Vagina (tissue), 2 donors: ENCODE measurements at regions not wholly inside any gene's neighbourhood (a gene's known extent, or its start where the extent isn't known, plus 50 kb on each side); places are given as distances from the start of the nearest gene placed in this dataset.
A peak's percentile ranks its signal among the peaks of the same experiment; 100 is the strongest.
"Not testable (repeated sequence)": the region's sequence is repeated elsewhere in the genome, so short reads cannot be mapped to it uniquely, and the experiment has no call there.

Source experiments
- DNase-seq, 2 donors: peaks; one replicate each; pipeline ENCODE4 v3.0.0-alpha.2; 2017; ENCODE audit errors: extremely low spot score in 2 of 2
- H3K27ac ChIP-seq: fragments of 200-600 bp; sonication (generic); one replicate; pipeline ENCODE4 v1.5.1; 2019
- H3K27me3 ChIP-seq: fragments of 200-600 bp; sonication (generic); one replicate; pipeline ENCODE4 v1.5.1; 2019
- H3K36me3 ChIP-seq, 2 donors: fragments of 200-600 bp; sonication (generic); one replicate each; pipeline ENCODE4 v1.5.1; 2017 to 2019
- H3K4me1 ChIP-seq: fragments of 200-600 bp; sonication (generic); one replicate; pipeline ENCODE4 v1.5.1; 2019
- H3K4me3 ChIP-seq, 2 donors: fragments of 200-600 bp; sonication (generic); 1 replicate in 1 of 2; 2 replicates in 1 of 2; pipeline ENCODE4 v1.5.1; 2016 to 2019
- H3K9me3 ChIP-seq: fragments of 200-600 bp; sonication (generic); one replicate; pipeline ENCODE4 v1.5.1; 2019
- CTCF ChIP-seq, 3 experiments: fragments of 450-650 bp in 2 of 3; fragments of 200-600 bp in 1 of 3; sonication (generic) in 1 of 3; IDR thresholded peaks; one replicate each; pipeline ENCODE4 v1.5.1; 2017 to 2019; ENCODE audit warnings: antibody characterized with exemption in 3 of 3, mild to moderate bottlenecking in 2 of 3, moderate library complexity in 2 of 3
- POLR2A ChIP-seq, 2 donors: fragments of 450-650 bp; IDR thresholded peaks; one replicate each; pipeline ENCODE4 v1.6.1; 2017; ENCODE audit warnings: antibody characterized with exemption in 2 of 2, mild to moderate bottlenecking in 2 of 2, moderate library complexity in 2 of 2
- POLR2AphosphoS5 ChIP-seq, 2 donors: sonication (generic); formaldehyde crosslinking; IDR thresholded peaks; one replicate each; pipeline ENCODE4 v1.9.0; 2017; ENCODE audit warnings: antibody characterized with exemption in 2 of 2, mild to moderate bottlenecking in 2 of 2, low read depth in 1 of 2; ENCODE audit not compliant: insufficient read depth in 1 of 2
- intact Hi-C: fragments of 100-400 bp; cut with DNase I; formaldehyde crosslinking; loops from one replicate; pipeline ENCODE4 v1.15.1; 2023

GRCh38 chr16:82271636-82272035, 101.6 kb upstream of the MPHOSPH6 start:
- H3K4me3 ChIP-seq: no peak overlapping the region
- no peaks in the 10 kb centered on the region for H3K9me3 ChIP-seq
- intact Hi-C loops: no loop called here
- DNase-seq: no peak
- no peaks in the 10 kb centered on the region for H3K36me3 ChIP-seq
- H3K27ac ChIP-seq: no peak overlapping the region
- no peaks in the 10 kb centered on the region for H3K27me3 ChIP-seq
- H3K4me1 ChIP-seq: no peaks in the 10 kb centered on the region
- TF ChIP-seq POLR2AphosphoS5 (IDR thresholded peaks at IDR 0.05; ENCODE audit: insufficient read depth in 1 of 2, low read depth in 1 of 2) (no peak), CTCF (IDR thresholded peaks at IDR 0.05) (no peak), POLR2A (IDR thresholded peaks at IDR 0.05) (no peak)

GRCh38 chr16:82267675-82268074, 97.7 kb upstream of the MPHOSPH6 start:
- not testable (repeated sequence) for H3K9me3 ChIP-seq, H3K27ac ChIP-seq, DNase-seq, H3K27me3 ChIP-seq, H3K4me1 ChIP-seq, H3K36me3 ChIP-seq, H3K4me3 ChIP-seq
- intact Hi-C loops: loop anchor here (10.0 kb wide), 1 partner anchor 1627 kb away; the partner anchor contains the start of gene MLYCD

DNA sequence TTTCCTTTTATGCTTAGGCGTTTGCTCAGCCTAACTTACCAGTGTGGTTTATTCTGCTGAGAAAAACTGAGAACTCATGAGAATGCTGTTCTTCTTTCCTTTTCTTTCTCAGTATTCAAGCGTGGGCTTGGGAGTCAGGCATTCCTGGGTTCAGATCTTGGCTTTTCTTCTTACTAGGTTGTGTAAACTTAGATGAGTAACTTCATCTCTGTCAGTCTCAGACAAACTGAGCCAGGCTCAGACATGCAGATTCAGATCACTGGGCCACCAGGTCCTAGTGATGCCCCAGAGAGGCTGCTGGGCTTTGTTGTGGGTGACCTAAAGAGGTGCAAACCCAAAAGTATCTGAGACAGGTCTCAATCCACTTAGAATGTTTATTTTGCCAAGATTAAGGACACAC, 95.8 kb upstream of the MPHOSPH6 start:
- no peaks in the 10 kb centered on the region for H3K4me1 ChIP-seq
- no peak overlapping the region for H3K27ac ChIP-seq
- no peak overlapping the region for H3K4me3 ChIP-seq
- H3K9me3 ChIP-seq: no peaks in the 10 kb centered on the region
- DNase-seq: no peak
- intact Hi-C loops: loop anchor here (10.0 kb wide), 1 partner anchor 1629 kb away; the partner anchor contains the start of gene MLYCD
- no peaks in the 10 kb centered on the region for H3K36me3 ChIP-seq
- no peaks in the 10 kb centered on the region for H3K27me3 ChIP-seq
- TF ChIP-seq CTCF (IDR thresholded peaks at IDR 0.05) (no peak), POLR2A (IDR thresholded peaks at IDR 0.05) (no peak)

- DNase-seq: no peak
- H3K9me3 ChIP-seq: no peaks in the 10 kb centered on the region
- intact Hi-C loops: loop anchor here (10.0 kb wide), 1 partner anchor 1630 kb away; the partner anchor contains the start of gene MLYCD
- no peaks in the 10 kb centered on the region for H3K27me3 ChIP-seq
- no peaks in the 10 kb centered on the region for H3K4me1 ChIP-seq
- H3K27ac ChIP-seq: no peak overlapping the region
- no peaks in the 10 kb centered on the region for H3K36me3 ChIP-seq
- no peak for TF ChIP-seq POLR2A (IDR thresholded peaks at IDR 0.05)
- TF ChIP-seq POLR2AphosphoS5 (IDR thresholded peaks at IDR 0.05; ENCODE audit: insufficient read depth in 1 of 2, low read depth in 1 of 2): no peak
- no peak for TF ChIP-seq CTCF (IDR thresholded peaks at IDR 0.05)
- H3K4me3 ChIP-seq: no peak overlapping the region
Measured at GRCh38 chr16:82264756-82265155, 94.7 kb upstream of the MPHOSPH6 start.

- no peak overlapping the region for H3K4me3 ChIP-seq
- no peaks in the 10 kb centered on the region for H3K9me3 ChIP-seq
- no peaks in the 10 kb centered on the region for H3K27me3 ChIP-seq
- intact Hi-C loops: loop anchor here (10.0 kb wide), 1 partner anchor 1631 kb away; the partner anchor contains the start of gene MLYCD
- TF ChIP-seq POLR2A (IDR thresholded peaks at IDR 0.05) (no peak), CTCF (IDR thresholded peaks at IDR 0.05) (peak; percentile 62 to 95 (median 66)), POLR2AphosphoS5 (IDR thresholded peaks at IDR 0.05; ENCODE audit: insufficient read depth in 1 of 2, low read depth in 1 of 2) (no peak)
- no peak overlapping the region for H3K27ac ChIP-seq
- DNase-seq: no peak
- no peaks in the 10 kb centered on the region for H3K36me3 ChIP-seq
- H3K4me1 ChIP-seq: no peaks in the 10 kb centered on the region
Measured at GRCh38 chr16:82263521-82264143, 93.6 kb upstream of the MPHOSPH6 start.
